ENCODE measurements at regions not wholly inside any gene's neighbourhood (a gene's known extent, or its start where the extent isn't known, plus 50 kb on each side); places are given as distances from the start of the nearest gene placed in this dataset.
A peak's percentile ranks its signal among the peaks of the same experiment; 100 is the strongest.

GRCh38 chr19:30305346-30306060 is 66.7 kb upstream of the ZNF536 start:
- Histone ChIP-seq H3K36me3 (replicated peaks; ENCODE audit: control insufficient read depth, insufficient read depth, low read length) (no peaks in the 10 kb centered on the region), H3K4me3 (ENCODE audit: insufficient read depth, low read depth, low read length) (no peak overlapping the region), H3K27me3 (ENCODE audit: control insufficient read depth, insufficient read depth, low read length) (no peaks in the 10 kb centered on the region; the same call in 1 of the 2 replicates)
- DNase-seq = no peak

DNA sequence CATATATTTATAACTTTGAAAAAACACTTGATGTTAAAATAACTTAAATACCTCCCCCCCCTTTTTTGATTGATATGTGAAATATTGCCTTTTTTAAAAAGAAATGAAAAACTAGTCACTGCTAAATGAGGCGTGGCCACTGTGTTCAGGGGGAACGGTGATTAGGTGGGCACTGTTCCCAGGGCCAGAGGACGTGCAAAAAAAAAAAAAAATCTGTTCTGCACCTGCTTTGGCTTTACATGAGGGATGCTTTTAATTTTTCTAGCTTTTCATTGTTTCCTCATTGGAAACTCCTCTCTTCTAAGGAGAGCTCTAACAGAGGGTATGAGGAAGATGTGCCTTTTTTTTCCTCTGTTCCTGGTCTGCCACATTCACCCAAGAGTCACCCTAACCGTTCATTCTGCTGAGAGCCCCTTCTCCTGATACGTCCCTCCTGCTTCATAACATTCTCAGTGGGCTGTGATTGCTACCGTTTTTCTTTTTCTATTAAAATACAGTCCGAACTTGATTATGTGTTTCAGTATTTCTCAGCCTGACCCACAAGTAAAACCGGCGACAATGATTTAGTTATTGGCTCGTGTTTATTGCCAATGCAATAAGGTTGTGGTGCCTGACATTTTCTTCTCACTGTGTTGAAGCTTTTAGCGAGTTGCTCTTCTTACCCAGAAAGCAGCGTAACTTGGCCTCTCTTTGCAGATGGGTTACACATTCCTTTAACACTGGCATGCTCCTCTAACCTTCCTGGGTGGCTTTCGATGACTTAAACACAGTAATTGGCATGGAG is 64.8 kb upstream of the ZNF536 start:
- Histone ChIP-seq H3K27me3 (ENCODE audit: control insufficient read depth, insufficient read depth, low read length) (no peaks in the 10 kb centered on the region; the same call in 1 of the 2 replicates), H3K4me3 (ENCODE audit: insufficient read depth, low read depth, low read length) (no peak overlapping the region), H3K36me3 (replicated peaks; ENCODE audit: control insufficient read depth, insufficient read depth, low read length) (no peaks in the 10 kb centered on the region)
- no peak for DNase-seq

GRCh38 chr19:30309176-30309575 is 63.0 kb upstream of the ZNF536 start:
- H3K27me3 ChIP-seq (ENCODE audit: control insufficient read depth, insufficient read depth, low read length) = no peaks in the 10 kb centered on the region; the same call in 1 of the 2 replicates
- DNase-seq = no peak
- H3K4me3 ChIP-seq (ENCODE audit: insufficient read depth, low read depth, low read length) = no peak overlapping the region
- no peaks in the 10 kb centered on the region for H3K36me3 ChIP-seq (replicated peaks; ENCODE audit: control insufficient read depth, insufficient read depth, low read length)

GRCh38 chr19:30309905-30310601 is 62.1 kb upstream of the ZNF536 start:
- no peak for DNase-seq
- Histone ChIP-seq H3K27me3 (ENCODE audit: control insufficient read depth, insufficient read depth, low read length) (no peaks in the 10 kb centered on the region; the same call in 1 of the 2 replicates), H3K36me3 (replicated peaks; ENCODE audit: control insufficient read depth, insufficient read depth, low read length) (no peaks in the 10 kb centered on the region), H3K4me3 (ENCODE audit: insufficient read depth, low read depth, low read length) (no peak overlapping the region)

DNA sequence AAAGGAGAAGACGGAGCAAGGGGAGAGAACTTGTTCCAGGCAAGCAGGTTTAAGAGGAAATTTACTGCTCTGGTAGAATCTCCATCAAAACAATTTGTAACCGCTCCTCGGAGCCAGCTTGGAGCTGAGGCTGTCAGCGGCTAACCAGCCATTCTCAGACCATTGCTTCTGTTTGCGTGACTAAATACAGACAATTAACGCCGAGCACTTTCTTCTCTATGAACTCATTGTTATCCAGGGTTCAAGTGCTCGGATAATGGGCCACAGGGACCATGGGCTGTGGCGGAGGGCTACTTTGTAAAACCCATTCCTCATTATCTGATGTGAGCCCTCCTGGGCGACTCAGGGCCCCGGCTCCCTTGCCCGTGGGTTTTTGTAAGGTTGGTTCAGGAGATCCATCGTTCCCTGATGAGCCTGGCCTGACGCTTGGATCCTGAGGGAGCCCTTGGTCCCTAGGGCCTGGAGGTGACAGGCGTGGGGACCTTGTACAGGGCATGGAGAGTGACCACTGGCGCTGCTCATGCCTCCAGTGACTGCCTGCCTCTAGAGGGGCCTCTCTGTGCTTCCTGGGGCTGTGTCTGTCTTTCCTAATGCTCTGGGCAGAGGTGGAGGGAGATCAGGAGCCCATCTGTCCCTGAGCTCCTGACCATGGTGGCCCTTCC is 61.5 kb upstream of the ZNF536 start:
- Histone ChIP-seq H3K27me3 (ENCODE audit: control insufficient read depth, insufficient read depth, low read length) (no peaks in the 10 kb centered on the region; the same call in 1 of the 2 replicates), H3K4me3 (ENCODE audit: insufficient read depth, low read depth, low read length) (no peak overlapping the region), H3K36me3 (replicated peaks; ENCODE audit: control insufficient read depth, insufficient read depth, low read length) (no peaks in the 10 kb centered on the region)
- DNase-seq = no peak

DNA sequence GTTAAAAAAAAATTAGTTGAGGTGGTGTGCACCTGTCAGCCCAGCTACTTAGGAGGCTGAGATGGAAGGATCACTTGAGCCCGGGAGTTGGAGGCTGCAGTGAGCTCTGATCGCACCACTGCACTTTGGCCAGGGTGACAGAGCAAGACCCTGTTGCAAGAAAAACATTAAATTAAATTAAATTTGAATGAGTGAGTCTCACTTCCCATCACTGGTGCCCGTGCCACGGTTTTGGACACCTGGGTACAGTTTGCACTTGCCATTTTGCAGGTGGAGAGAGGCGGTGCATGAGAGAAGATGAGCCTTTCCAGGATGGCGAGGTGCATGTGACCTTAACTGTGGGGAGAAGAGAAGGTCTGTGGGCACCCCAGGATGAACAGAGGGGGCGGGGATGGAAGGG is 60.3 kb upstream of the ZNF536 start:
- no peaks in the 10 kb centered on the region for H3K36me3 ChIP-seq (replicated peaks; ENCODE audit: control insufficient read depth, insufficient read depth, low read length)
- no peaks in the 10 kb centered on the region; the same call in 1 of the 2 replicates for H3K27me3 ChIP-seq (ENCODE audit: control insufficient read depth, insufficient read depth, low read length)
- DNase-seq = no peak
- no peak overlapping the region for H3K4me3 ChIP-seq (ENCODE audit: insufficient read depth, low read depth, low read length)

GRCh38 chr19:30312582-30313352 is 59.4 kb upstream of the ZNF536 start:
- DNase-seq = peak; percentile 63

DNA sequence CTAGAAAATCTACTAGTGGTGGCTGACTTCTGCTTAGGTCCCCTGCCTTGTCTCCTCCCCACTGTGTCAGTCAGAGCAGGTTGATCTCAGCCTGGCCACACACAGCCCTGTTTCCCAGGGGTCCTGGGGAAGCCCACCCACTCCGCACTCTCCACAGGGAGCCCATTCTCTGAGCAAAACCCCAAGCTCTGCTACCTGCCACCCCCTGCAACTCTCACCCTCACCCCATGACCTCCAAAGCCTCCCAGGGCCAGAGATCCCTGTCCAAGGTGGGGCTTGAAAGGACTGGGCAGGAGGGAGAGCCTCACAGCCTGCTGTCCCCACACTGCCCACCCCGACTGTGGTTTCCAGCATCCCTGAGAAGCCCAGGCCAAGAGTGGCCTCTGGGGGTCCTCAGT is 58.8 kb upstream of the ZNF536 start:
- H3K27me3 ChIP-seq (ENCODE audit: control insufficient read depth, insufficient read depth, low read length) = no peaks in the 10 kb centered on the region; the same call in 1 of the 2 replicates
- no peak overlapping the region for H3K4me3 ChIP-seq (ENCODE audit: insufficient read depth, low read depth, low read length)
- H3K36me3 ChIP-seq (replicated peaks; ENCODE audit: control insufficient read depth, insufficient read depth, low read length) = no peaks in the 10 kb centered on the region
- no peak for DNase-seq

More at GRCh38 chr19:30312582-30313352, 59.4 kb upstream of the ZNF536 start:
- no peaks in the 10 kb centered on the region for H3K36me3 ChIP-seq (replicated peaks; ENCODE audit: control insufficient read depth, insufficient read depth, low read length)
- no peak overlapping the region for H3K4me3 ChIP-seq (ENCODE audit: insufficient read depth, low read depth, low read length)
- no peaks in the 10 kb centered on the region; the same call in 1 of the 2 replicates for H3K27me3 ChIP-seq (ENCODE audit: control insufficient read depth, insufficient read depth, low read length)

DNA sequence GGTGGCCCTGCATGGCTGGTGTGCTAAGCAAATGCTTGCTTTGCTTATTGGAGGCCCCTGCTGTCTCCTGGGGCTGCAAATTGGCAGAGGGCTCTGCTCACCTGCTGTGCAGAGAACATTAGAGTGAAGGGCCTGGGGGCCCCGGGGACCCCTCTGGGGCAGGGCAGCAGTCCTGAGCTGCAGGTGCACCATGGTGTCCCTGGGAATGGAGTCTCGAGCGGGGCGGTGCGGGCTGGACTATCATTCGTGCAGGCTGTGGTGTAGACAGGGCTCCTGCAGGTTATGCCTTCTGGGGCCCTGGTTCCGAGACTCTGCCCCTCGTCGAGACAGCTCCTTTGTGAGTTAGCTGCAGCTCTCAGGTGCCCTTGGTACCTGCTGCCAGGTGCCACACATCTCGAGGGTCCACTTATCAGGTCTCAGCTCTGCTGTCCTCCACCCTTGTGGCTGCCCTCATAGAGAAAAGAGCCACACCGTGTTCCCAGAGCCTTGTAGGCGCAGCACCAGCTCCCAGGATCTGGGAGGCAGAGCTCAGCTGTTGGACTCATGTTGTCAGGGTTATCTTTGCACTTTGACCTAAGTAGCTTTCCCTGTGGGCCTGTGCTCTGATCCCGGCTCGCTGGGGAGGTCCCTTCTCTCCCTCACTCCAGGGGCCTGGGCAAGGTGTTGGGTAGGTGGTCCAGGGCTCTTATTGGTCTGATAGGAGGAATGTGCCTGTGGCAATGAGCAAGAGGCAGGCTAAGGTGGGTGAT is 58.0 kb upstream of the ZNF536 start:
- Histone ChIP-seq H3K36me3 (replicated peaks; ENCODE audit: control insufficient read depth, insufficient read depth, low read length) (no peaks in the 10 kb centered on the region), H3K27me3 (ENCODE audit: control insufficient read depth, insufficient read depth, low read length) (no peaks in the 10 kb centered on the region; the same call in 1 of the 2 replicates), H3K4me3 (ENCODE audit: insufficient read depth, low read depth, low read length) (no peak overlapping the region)
- DNase-seq = no peak

DNA sequence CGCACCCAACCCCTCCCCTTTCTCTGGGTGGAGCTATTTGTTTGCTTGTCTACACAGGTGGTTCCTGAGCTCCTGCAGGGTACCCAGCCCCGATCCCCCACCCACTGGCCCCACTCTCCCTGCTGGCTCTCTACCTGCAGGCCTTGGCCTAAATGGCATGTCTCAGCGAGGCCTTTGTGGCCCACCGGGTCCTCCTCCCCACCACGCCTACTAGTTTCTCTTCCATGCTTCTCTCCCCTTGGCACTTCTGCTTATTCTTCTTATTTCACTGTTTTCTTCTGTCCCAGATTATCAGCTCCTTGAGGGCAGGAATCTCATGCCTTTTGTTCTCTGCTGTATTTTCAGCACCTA is 57.4 kb upstream of the ZNF536 start:
- no peak for DNase-seq
- Histone ChIP-seq H3K27me3 (ENCODE audit: control insufficient read depth, insufficient read depth, low read length) (no peaks in the 10 kb centered on the region; the same call in 1 of the 2 replicates), H3K4me3 (ENCODE audit: insufficient read depth, low read depth, low read length) (no peak overlapping the region), H3K36me3 (replicated peaks; ENCODE audit: control insufficient read depth, insufficient read depth, low read length) (no peaks in the 10 kb centered on the region)

DNA sequence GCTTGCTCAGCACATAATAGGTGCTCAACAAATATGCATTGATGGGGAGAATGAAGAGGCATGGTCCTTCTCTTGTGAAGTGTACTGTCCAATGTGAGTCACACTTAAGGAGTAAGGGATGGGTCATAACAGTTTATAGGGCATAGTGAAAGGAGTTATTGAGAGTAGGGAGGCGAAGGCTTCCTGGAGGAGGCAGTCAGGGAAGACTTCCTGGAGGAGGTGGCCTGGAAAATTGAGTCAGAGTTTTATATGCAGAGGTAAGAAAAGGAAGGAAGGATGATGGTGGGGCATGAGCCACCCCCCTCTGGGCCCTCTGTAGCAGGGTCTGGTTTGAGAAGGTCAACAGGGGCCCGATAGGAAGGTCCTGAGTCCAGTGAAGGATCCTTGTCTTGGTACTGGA is 57.0 kb upstream of the ZNF536 start:
- Histone ChIP-seq H3K27me3 (ENCODE audit: control insufficient read depth, insufficient read depth, low read length) (no peaks in the 10 kb centered on the region), H3K4me3 (ENCODE audit: insufficient read depth, low read depth, low read length) (no peak overlapping the region), H3K36me3 (replicated peaks; ENCODE audit: control insufficient read depth, insufficient read depth, low read length) (no peaks in the 10 kb centered on the region)
- DNase-seq = no peak

GRCh38 chr19:30316000-30316491 is 56.1 kb upstream of the ZNF536 start:
- Histone ChIP-seq H3K27me3 (ENCODE audit: control insufficient read depth, insufficient read depth, low read length) (no peaks in the 10 kb centered on the region), H3K4me3 (ENCODE audit: insufficient read depth, low read depth, low read length) (no peak overlapping the region), H3K36me3 (replicated peaks; ENCODE audit: control insufficient read depth, insufficient read depth, low read length) (no peaks in the 10 kb centered on the region)
- DNase-seq = no peak

DNA sequence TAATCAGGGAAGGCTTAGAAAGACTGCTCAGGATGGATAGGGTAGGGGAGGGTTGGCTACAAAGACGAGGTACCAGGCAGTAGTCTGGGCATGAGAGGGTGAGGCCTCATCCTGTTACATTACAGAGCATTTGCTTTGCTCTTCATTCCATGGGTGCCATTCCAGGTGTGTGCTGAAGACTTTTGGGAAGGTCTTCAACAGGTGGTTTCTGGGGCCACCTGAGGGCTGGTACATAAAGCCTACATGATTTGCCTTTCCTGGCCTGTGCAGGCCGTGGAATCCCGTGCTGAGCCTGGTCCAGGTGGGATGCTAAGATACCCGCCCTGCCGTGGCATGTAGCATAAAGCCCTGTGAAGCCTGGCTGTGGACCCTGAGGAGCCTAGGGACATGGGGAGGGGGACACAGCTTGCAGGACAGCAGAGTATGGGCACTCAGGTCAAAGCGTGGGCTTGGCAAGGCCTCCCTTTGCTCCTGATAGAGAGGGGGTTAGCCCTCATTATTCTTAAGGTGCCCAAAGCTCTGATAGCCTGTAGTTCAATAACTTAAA is 55.6 kb upstream of the ZNF536 start:
- no peaks in the 10 kb centered on the region for H3K36me3 ChIP-seq (replicated peaks; ENCODE audit: control insufficient read depth, insufficient read depth, low read length)
- H3K4me3 ChIP-seq (ENCODE audit: insufficient read depth, low read depth, low read length) = no peak overlapping the region
- DNase-seq = no peak
- H3K27me3 ChIP-seq (ENCODE audit: control insufficient read depth, insufficient read depth, low read length) = no peaks in the 10 kb centered on the region
